T-helper 2 cell treated with Interferon-gamma antibody and Interleukin-4, amounts not matched to agents 100 ng/mL and 5 ng/mL, for 36 hours (primary cell): ENCODE measurements at regions not wholly inside any gene's neighbourhood (a gene's known extent, or its start where the extent isn't known, plus 50 kb on each side); places are given as distances from the start of the nearest gene placed in this dataset.
"Not testable (repeated sequence)": the region's sequence is repeated elsewhere in the genome, so short reads cannot be mapped to it uniquely, and the experiment has no call there.

Source experiments
- intact Hi-C: fragments of 100-400 bp; cut with micrococcal nuclease; formaldehyde crosslinking; loops from one replicate; pipeline ENCODE4 v1.15.1; 2023

DNA sequence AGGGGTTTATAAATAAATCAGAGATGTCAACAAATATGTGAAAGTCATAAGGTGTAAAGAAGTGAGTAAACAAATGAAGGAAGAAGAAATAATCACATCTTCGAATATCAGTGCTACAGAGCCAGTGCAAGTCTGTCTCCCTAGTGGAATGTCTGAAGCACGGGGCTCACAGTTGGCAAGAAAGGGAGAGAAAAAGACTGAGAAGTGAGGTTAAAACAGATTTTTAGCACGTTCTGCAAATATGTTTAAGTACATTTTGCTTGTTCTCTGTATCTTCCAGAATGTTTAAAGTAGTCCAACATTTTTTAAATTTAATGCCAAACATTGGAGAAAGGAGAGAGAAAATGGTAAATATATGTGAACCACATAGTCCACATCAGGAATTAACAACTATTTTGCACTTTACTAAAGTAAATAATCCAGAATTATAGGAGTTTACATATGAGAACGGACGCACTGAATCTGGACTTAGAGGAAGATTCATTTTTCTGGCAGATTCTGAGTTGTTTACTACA is 682.4 kb downstream of the LTN1 start:
- intact Hi-C loops: no loop called here

DNA sequence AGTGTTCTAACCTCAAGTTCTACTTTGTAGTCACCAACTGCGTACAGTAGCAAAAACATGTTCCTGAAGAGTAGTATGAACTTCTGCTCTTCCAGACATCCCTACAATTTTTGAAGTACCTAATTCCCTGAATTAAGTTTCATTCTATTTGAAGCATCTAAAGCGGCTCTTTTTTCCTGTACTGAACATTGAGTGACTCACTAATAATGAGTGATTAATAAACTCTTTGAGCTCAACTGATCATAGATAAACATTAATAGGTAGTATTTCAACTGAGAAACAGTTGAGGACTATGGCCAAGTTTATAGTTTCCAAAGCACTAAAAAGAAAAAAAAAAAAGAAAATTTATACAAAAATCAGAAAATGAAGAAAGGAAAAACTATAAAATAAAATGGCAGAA is 683.1 kb downstream of the LTN1 start:
- intact Hi-C loops: no loop called here

GRCh38 chr21:28308516-28308915 is 684.2 kb downstream of the LTN1 start:
- intact Hi-C loops: no loop called here

DNA sequence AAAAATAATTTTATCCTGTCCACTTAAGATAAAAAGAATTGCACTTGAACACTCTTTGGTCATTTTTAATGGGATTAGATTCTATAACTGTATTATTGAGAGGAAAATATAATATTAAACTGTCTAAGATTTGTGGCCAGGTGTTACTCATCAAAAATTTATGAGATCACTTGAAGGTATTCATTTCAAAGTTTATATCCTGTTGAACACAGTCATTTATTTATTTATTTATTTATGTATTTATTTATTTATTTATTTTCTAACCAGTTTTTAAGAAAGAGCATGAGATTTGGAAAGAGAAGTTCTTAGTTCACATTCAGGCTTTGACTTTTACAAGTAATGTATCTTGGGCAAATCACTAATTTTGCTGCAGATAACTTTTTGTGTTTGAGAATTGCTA is 692.7 kb downstream of the LTN1 start:
- intact Hi-C loops: no loop called here

DNA sequence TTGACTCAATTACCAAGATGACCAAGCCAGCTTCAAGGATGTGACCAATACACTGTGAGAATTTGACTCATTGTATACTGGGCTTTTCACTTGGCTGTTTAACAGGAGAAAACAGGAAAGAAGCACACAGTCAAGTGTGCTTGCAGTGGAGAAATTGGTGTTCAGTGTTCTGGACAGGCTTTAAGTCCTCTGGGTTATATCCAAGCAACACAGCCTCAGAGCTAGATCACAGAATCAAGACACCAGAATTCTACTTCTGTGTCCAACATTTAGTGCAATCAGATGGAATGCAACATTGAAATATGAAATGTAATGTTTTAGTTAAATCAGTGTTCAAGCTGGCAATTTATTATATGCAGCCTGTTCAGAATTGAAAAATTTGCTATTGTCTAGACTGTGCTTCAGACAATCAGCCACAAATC is 694.4 kb downstream of the LTN1 start:
- intact Hi-C loops: no loop called here

- intact Hi-C loops: no loop called here
Measured at GRCh38 chr21:28294051-28294450, 698.6 kb downstream of the LTN1 start.

GRCh38 chr21:28283641-28284490 is 708.8 kb downstream of the LTN1 start:
- intact Hi-C loops: no loop called here

GRCh38 chr21:28282833-28283232 is 709.8 kb downstream of the LTN1 start:
- intact Hi-C loops: no loop called here

DNA sequence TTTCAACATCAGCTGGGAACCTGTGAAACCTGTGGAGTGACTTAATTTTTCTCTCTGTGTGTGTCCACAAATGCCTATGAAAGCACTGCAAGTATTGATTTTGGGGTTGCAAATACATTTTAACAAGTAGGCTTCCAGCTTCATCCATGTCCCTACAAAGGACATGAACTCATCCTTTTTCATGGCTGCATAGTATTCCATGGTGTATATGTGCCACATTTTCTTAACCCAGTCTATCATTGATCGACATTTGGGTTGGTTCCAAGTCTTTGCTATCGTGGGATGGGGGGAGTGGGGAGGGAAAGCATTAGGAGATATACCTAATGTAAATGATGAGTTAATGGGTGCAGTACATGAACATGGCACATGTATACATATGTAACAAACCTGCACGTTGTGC is 711.3 kb downstream of the LTN1 start:
- intact Hi-C loops: not testable (repeated sequence)

DNA sequence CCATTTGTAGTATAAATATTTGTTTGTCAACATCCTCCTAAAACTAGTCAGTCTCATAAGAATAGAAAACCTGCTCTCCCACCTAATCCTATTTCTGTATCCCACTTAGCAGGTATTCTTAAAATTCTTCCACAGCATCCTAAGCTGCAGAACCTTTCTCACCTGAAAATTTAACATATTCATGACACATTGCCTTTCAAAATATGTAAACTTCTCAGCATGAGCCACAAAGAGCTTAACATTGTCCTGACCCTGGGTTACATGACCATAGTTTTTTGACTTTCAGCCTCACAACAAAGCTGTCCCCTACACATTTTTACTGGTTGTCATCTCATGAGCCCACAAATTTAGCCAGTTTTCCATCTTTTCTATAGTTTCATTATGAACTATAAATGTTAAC is 712.1 kb downstream of the LTN1 start:
- intact Hi-C loops: no loop called here

DNA sequence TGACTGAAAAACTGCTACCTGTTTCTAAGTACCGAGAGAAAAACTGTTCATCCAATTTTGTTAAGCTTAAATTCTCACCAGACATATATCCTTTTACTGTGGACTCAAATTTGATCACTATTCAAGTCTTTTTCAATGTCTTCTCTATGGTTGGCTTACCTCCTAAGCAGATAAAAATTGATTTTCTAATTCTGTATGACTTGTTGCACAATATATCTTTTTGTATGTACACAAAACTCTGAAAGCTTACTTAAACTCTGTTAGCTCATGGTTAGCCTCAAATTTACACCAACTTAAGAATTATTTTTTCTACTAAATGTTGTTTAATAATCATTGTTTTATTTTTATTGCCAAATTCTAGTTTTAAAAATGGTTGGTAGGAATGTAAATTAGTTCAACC is 715.4 kb downstream of the LTN1 start:
- intact Hi-C loops: no loop called here

GRCh38 chr21:28272272-28272992 is 720.2 kb downstream of the LTN1 start:
- intact Hi-C loops: no loop called here

DNA sequence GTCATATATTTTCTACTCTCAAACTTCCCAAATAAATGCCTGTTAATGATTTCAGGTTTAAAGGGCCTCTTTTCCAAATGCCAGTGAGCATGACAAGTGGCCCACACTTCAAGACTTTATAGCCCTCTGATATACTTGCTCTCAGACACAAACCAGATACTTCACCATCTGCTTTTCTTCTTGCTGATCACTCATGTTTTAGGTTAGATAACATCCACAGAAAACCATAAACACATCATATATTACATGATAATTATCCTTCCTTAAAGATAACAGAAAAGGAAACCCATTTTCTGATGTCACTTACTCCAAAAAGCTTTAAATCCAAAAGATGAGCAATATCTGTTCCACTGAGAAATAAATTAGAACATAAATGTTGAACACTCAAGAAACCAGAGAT is 723.5 kb downstream of the LTN1 start:
- intact Hi-C loops: no loop called here

GRCh38 chr21:28268685-28269084 is 724.0 kb downstream of the LTN1 start:
- intact Hi-C loops: no loop called here

DNA sequence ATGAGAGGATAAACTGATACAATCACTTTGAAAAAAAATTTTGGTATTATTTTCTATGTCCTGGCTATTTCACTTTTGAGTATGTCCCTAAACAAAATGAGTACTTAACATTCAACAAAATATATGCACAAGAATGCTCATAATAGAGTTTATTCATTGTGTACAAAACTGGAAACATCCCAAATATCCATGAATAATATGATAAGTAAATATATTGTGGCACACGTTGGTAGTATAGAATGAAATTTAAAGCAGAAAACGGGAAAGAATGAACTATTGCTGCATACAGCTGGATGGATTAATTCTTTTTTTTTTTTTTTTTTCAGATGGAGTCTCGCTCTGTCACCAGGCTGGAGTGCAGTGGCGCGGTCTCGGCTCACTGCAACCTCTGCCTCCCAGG is 725.2 kb downstream of the LTN1 start:
- intact Hi-C loops: no loop called here

DNA sequence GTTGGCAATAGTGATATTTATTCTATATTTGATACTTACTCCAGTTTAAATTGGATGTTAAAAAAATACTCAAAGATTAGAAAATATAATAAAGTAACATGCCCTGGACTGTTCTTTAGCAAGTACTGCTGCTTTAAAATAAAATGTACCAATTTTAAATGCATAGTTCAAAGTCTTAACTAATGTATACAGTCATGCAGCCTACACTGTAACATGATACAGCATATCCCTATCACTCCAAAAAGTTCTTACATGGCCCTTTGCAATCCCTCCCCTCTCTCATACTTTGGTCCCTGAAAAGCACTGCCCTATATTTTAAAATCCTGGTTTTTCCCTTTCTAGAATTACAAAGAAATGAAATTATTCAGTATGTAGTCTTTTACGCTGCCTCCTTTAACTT is 726.6 kb downstream of the LTN1 start:
- intact Hi-C loops: no loop called here

DNA sequence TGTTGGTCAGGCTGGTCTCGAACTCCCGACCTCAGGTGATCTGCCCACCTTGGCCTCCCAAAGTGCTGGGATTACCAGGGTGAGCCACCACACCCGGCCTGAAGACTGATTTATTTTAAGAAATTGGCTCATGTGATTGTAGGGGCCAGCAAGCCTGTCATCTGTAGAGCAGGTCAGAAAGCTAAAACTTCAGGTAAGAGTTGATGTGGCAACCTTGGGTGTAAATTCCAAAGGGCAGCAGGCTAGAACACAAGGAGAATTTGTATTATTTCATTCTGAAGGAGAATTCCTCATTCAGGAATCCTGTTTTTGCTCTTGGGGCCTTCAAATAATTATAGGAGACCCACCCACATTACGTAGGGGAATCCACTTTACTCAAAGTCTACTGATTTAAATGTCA is 728.7 kb downstream of the LTN1 start:
- intact Hi-C loops: no loop called here

- intact Hi-C loops: no loop called here
Measured at GRCh38 chr21:28261298-28261697, 731.4 kb downstream of the LTN1 start.

- intact Hi-C loops: no loop called here
Measured at GRCh38 chr21:28257276-28257675, 735.4 kb downstream of the LTN1 start.

- intact Hi-C loops: no loop called here
Measured at GRCh38 chr21:28256837-28257236, 735.8 kb downstream of the LTN1 start.

GRCh38 chr21:28256420-28256831 is 736.3 kb downstream of the LTN1 start:
- intact Hi-C loops: no loop called here

DNA sequence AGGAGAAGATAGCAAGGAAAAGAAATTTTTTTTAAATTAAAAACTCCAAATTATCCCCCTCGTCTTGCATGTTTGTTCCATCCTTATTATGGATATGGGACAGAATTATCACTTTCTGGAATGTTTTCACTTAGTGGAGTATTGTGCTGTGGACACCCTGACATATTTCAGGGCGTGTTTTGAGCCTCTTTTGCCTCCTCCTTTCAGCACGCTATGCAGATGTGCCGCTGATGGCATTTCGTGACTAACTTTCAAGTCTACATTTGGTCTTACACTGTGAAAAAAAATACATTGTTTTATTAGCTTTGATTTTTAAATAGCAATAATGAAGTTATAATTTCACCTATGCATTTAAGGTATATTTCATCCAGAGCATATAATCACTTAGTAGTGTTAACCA is 738.7 kb downstream of the LTN1 start:
- intact Hi-C loops: no loop called here

DNA sequence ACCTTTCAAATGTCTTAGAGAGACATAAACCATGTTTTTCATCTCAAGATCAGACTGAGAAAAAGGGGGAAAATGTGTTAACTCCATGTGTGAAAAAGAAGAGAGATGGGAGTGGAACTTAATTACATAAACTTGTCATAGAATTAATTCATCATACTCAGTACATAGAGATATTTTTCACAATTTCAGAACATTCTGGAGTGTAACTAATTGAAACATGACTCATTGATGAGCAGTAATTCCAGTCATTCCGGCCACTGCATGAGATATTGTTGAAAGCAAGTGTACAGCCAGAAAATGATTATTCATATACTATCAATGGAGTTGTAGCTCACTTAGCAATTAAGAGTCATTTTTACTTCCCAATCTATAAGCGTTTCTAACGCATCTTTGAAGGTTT is 739.3 kb downstream of the LTN1 start:
- intact Hi-C loops: no loop called here
